HUES48 (cell line): ENCODE measurements at regions not wholly inside any gene's neighbourhood (a gene's known extent, or its start where the extent isn't known, plus 50 kb on each side); places are given as distances from the start of the nearest gene placed in this dataset.
A peak's percentile ranks its signal among the peaks of the same experiment; 100 is the strongest.

ENCODE experiments used
- H3K27ac ChIP-seq: one replicate; pipeline ENCODE4 v1.7.0; 2013; ENCODE audit warnings: low read depth, low read length, inconsistent platforms
- H3K27me3 ChIP-seq: 2 replicates; pipeline ENCODE4 v1.6.1; 2013; ENCODE audit warnings: mild to moderate bottlenecking, low read length; ENCODE audit not compliant: control insufficient read depth, insufficient read depth
- H3K36me3 ChIP-seq: 2 replicates; pipeline ENCODE4 v1.6.1; 2013; ENCODE audit warnings: low read length; ENCODE audit not compliant: control insufficient read depth, insufficient read depth
- H3K4me1 ChIP-seq: 2 replicates; pipeline ENCODE4 v1.6.1; 2013; ENCODE audit warnings: mild to moderate bottlenecking, low read length; ENCODE audit not compliant: control insufficient read depth, insufficient read depth
- H3K4me3 ChIP-seq: 2 replicates; pipeline ENCODE4 v1.5.1; 2013; ENCODE audit warnings: mild to moderate bottlenecking, low read depth, low read length
- H3K9ac ChIP-seq: 2 replicates; pipeline ENCODE4 v1.6.1; 2013; ENCODE audit warnings: mild to moderate bottlenecking, low read depth, low read length, moderate library complexity
- H3K9me3 ChIP-seq: 2 replicates; pipeline ENCODE4 v1.6.1; 2013; ENCODE audit warnings: low read length; ENCODE audit not compliant: control insufficient read depth, insufficient read depth

GRCh38 chr5:130976493-130976892 is 188.6 kb downstream of the HINT1 start:
- Histone ChIP-seq H3K36me3 (no peaks in the 10 kb centered on the region), H3K9ac (no peak overlapping the region), H3K4me1 (peaks cover 21% of the 10 kb centered on the region), H3K9me3 (peaks cover 3% of the 10 kb centered on the region; the same call in 1 of the 2 replicates), H3K4me3 (no peak overlapping the region), H3K27me3 (no peaks in the 10 kb centered on the region), H3K27ac (no peak overlapping the region)

GRCh38 chr5:130975847-130976246 is 189.2 kb downstream of the HINT1 start:
- H3K27ac ChIP-seq = peak overlapping the region; percentile 39
- H3K36me3 ChIP-seq = no peaks in the 10 kb centered on the region

GRCh38 chr5:130975299-130975698 is 189.8 kb downstream of the HINT1 start:
- peak overlapping the region; percentile 39 for H3K27ac ChIP-seq
- H3K4me3 ChIP-seq = no peak overlapping the region
- no peaks in the 10 kb centered on the region for H3K9me3 ChIP-seq
- H3K4me1 ChIP-seq = peaks cover 21% of the 10 kb centered on the region
- H3K27me3 ChIP-seq = no peaks in the 10 kb centered on the region
- H3K9ac ChIP-seq = no peak overlapping the region
- no peaks in the 10 kb centered on the region for H3K36me3 ChIP-seq

More at GRCh38 chr5:130975847-130976246, 189.2 kb downstream of the HINT1 start:
- Histone ChIP-seq H3K4me1 (peaks cover 21% of the 10 kb centered on the region), H3K9me3 (no peaks in the 10 kb centered on the region), H3K4me3 (no peak overlapping the region), H3K9ac (no peak overlapping the region), H3K27me3 (no peaks in the 10 kb centered on the region)

- Histone ChIP-seq H3K27ac (no peak overlapping the region), H3K4me3 (no peak overlapping the region), H3K9ac (no peak overlapping the region), H3K4me1 (peaks cover 21% of the 10 kb centered on the region), H3K27me3 (no peaks in the 10 kb centered on the region), H3K36me3 (no peaks in the 10 kb centered on the region), H3K9me3 (no peaks in the 10 kb centered on the region)
Observed at GRCh38 chr5:130974021-130974683, 190.9 kb downstream of the HINT1 start.

GRCh38 chr5:130966990-130967525 is 198.0 kb downstream of the HINT1 start:
- no peaks in the 10 kb centered on the region for H3K4me1 ChIP-seq
- no peaks in the 10 kb centered on the region for H3K27me3 ChIP-seq
- H3K9ac ChIP-seq = no peak overlapping the region
- H3K36me3 ChIP-seq = no peaks in the 10 kb centered on the region
- H3K27ac ChIP-seq = no peak overlapping the region
- no peak overlapping the region for H3K4me3 ChIP-seq
- no peaks in the 10 kb centered on the region for H3K9me3 ChIP-seq

GRCh38 chr5:130965920-130966319 is 199.1 kb downstream of the HINT1 start:
- H3K9me3 ChIP-seq = no peaks in the 10 kb centered on the region
- no peaks in the 10 kb centered on the region for H3K36me3 ChIP-seq
- H3K27ac ChIP-seq = no peak overlapping the region
- no peaks in the 10 kb centered on the region for H3K4me1 ChIP-seq
- no peak overlapping the region for H3K9ac ChIP-seq
- H3K4me3 ChIP-seq = no peak overlapping the region
- no peaks in the 10 kb centered on the region for H3K27me3 ChIP-seq

- Histone ChIP-seq H3K9ac (no peak overlapping the region), H3K27me3 (no peaks in the 10 kb centered on the region), H3K27ac (no peak overlapping the region), H3K4me3 (no peak overlapping the region), H3K36me3 (no peaks in the 10 kb centered on the region), H3K4me1 (no peaks in the 10 kb centered on the region), H3K9me3 (no peaks in the 10 kb centered on the region)
Observed at GRCh38 chr5:130965360-130965759, 199.7 kb downstream of the HINT1 start.

- Histone ChIP-seq H3K4me1 (no peaks in the 10 kb centered on the region), H3K4me3 (no peak overlapping the region), H3K9ac (no peak overlapping the region), H3K27ac (no peak overlapping the region), H3K36me3 (no peaks in the 10 kb centered on the region), H3K27me3 (no peaks in the 10 kb centered on the region), H3K9me3 (no peaks in the 10 kb centered on the region)
Observed at GRCh38 chr5:130964231-130965202, 200.5 kb downstream of the HINT1 start.

- Histone ChIP-seq H3K27ac (no peak overlapping the region), H3K4me3 (no peak overlapping the region), H3K36me3 (no peaks in the 10 kb centered on the region)
Observed at GRCh38 chr5:130963798-130964197, 201.3 kb downstream of the HINT1 start.

GRCh38 chr5:130957151-130957550 is 207.9 kb downstream of the HINT1 start:
- Histone ChIP-seq H3K36me3 (no peaks in the 10 kb centered on the region), H3K4me3 (no peak overlapping the region), H3K9ac (no peak overlapping the region)

More at GRCh38 chr5:130963798-130964197, 201.3 kb downstream of the HINT1 start:
- H3K9me3 ChIP-seq = no peaks in the 10 kb centered on the region
- no peaks in the 10 kb centered on the region for H3K27me3 ChIP-seq
- H3K9ac ChIP-seq = no peak overlapping the region
- H3K4me1 ChIP-seq = no peaks in the 10 kb centered on the region

GRCh38 chr5:130955041-130955440 is 210.0 kb downstream of the HINT1 start:
- no peaks in the 10 kb centered on the region for H3K27me3 ChIP-seq
- H3K36me3 ChIP-seq = no peaks in the 10 kb centered on the region
- no peak overlapping the region for H3K9ac ChIP-seq
- H3K4me1 ChIP-seq = 0 out of 2 replicates have a peak, but pooled peaks cover 5% of the 10 kb centered on the region
- H3K4me3 ChIP-seq = no peak overlapping the region
- no peaks in the 10 kb centered on the region for H3K9me3 ChIP-seq
- no peak overlapping the region for H3K27ac ChIP-seq

More at GRCh38 chr5:130957151-130957550, 207.9 kb downstream of the HINT1 start:
- Histone ChIP-seq H3K4me1 (0 out of 2 replicates have a peak, but pooled peaks cover 5% of the 10 kb centered on the region), H3K9me3 (no peaks in the 10 kb centered on the region), H3K27me3 (no peaks in the 10 kb centered on the region), H3K27ac (no peak overlapping the region)
